ENCODE measurements at regions not wholly inside any gene's neighbourhood (a gene's known extent, or its start where the extent isn't known, plus 50 kb on each side); places are given as distances from the start of the nearest gene placed in this dataset.
A peak's percentile ranks its signal among the peaks of the same experiment; 100 is the strongest.

- Mint-ChIP-seq H3K36me3 (no peaks in the 10 kb centered on the region), H3K4me3 (no peak overlapping the region), H3K27me3 (peaks cover 6 to 38% of the 10 kb centered on the region in 2 donors), H3K9me3 (no peaks in the 10 kb centered on the region), H3K4me1 (no peaks in the 10 kb centered on the region), H3K27ac (no peak overlapping the region)
- Histone ChIP-seq H3K27me3 (ENCODE audit: insufficient read depth, low read length, poor library complexity, severe bottlenecking) (no peaks in the 10 kb centered on the region), H3K4me1 (ENCODE audit: insufficient read depth, low read length) (no peaks in the 10 kb centered on the region), H3K9me3 (ENCODE audit: low read length) (no peaks in the 10 kb centered on the region), H3K36me3 (ENCODE audit: insufficient read depth, low read length) (no peaks in the 10 kb centered on the region), H3K4me3 (ENCODE audit: low read length) (no peak overlapping the region), H3K27ac (ENCODE audit: low read depth, low read length) (no peak overlapping the region)
- POLR2A ChIA-PET, result no interaction called here
- CTCF ChIA-PET, result no interaction called here
- no peak for DNase-seq
Observed at GRCh38 chr10:78351809-78352208, 318.1 kb downstream of the RPS24 start.

- H3K4me3 Mint-ChIP-seq, result no peak overlapping the region
- POLR2A ChIA-PET, result no interaction called here
Observed at GRCh38 chr10:78353636-78354035, 320.0 kb downstream of the RPS24 start.

GRCh38 chr10:78354101-78354500 is 320.4 kb downstream of the RPS24 start:
- Histone ChIP-seq H3K27ac (ENCODE audit: low read depth, low read length) (no peak overlapping the region), H3K4me3 (ENCODE audit: low read length) (no peak overlapping the region), H3K4me1 (ENCODE audit: insufficient read depth, low read length) (no peaks in the 10 kb centered on the region), H3K27me3 (ENCODE audit: insufficient read depth, low read length, poor library complexity, severe bottlenecking) (no peaks in the 10 kb centered on the region), H3K36me3 (ENCODE audit: insufficient read depth, low read length) (no peaks in the 10 kb centered on the region), H3K9me3 (ENCODE audit: low read length) (no peaks in the 10 kb centered on the region)
- POLR2A ChIA-PET, result no interaction called here
- no peaks in the 10 kb centered on the region for H3K4me1 Mint-ChIP-seq
- no peak overlapping the region for H3K4me3 Mint-ChIP-seq
- H3K27me3 Mint-ChIP-seq, result peaks cover 3 to 31% of the 10 kb centered on the region in 2 donors
- no peak overlapping the region for H3K27ac Mint-ChIP-seq
- no peak for DNase-seq
- CTCF ChIA-PET, result no interaction called here
- H3K9me3 Mint-ChIP-seq, result no peaks in the 10 kb centered on the region
- no peaks in the 10 kb centered on the region for H3K36me3 Mint-ChIP-seq

More at GRCh38 chr10:78353636-78354035, 320.0 kb downstream of the RPS24 start:
- no peaks in the 10 kb centered on the region for H3K4me1 Mint-ChIP-seq
- DNase-seq, result no peak
- H3K27me3 Mint-ChIP-seq, result peaks cover 5 to 31% of the 10 kb centered on the region in 2 donors
- H3K27ac Mint-ChIP-seq, result no peak overlapping the region
- H3K36me3 ChIP-seq (ENCODE audit: insufficient read depth, low read length), result no peaks in the 10 kb centered on the region
- no peaks in the 10 kb centered on the region for H3K27me3 ChIP-seq (ENCODE audit: insufficient read depth, low read length, poor library complexity, severe bottlenecking)
- no peaks in the 10 kb centered on the region for H3K9me3 Mint-ChIP-seq
- CTCF ChIA-PET, result no interaction called here
- H3K27ac ChIP-seq (ENCODE audit: low read depth, low read length), result no peak overlapping the region
- H3K9me3 ChIP-seq (ENCODE audit: low read length), result no peaks in the 10 kb centered on the region
- no peaks in the 10 kb centered on the region for H3K36me3 Mint-ChIP-seq
- H3K4me3 ChIP-seq (ENCODE audit: low read length), result no peak overlapping the region
- H3K4me1 ChIP-seq (ENCODE audit: insufficient read depth, low read length), result no peaks in the 10 kb centered on the region

GRCh38 chr10:78356291-78356900 is 322.7 kb downstream of the RPS24 start:
- Histone ChIP-seq H3K36me3 (ENCODE audit: insufficient read depth, low read length) (no peaks in the 10 kb centered on the region), H3K4me1 (ENCODE audit: insufficient read depth, low read length) (peaks cover 2% of the 10 kb centered on the region), H3K27ac (ENCODE audit: low read depth, low read length) (no peak overlapping the region), H3K27me3 (ENCODE audit: insufficient read depth, low read length, poor library complexity, severe bottlenecking) (no peaks in the 10 kb centered on the region), H3K9me3 (ENCODE audit: low read length) (no peaks in the 10 kb centered on the region), H3K4me3 (ENCODE audit: low read length) (no peak overlapping the region)
- H3K27ac Mint-ChIP-seq, result no peak overlapping the region
- H3K4me1 Mint-ChIP-seq, result no peaks in the 10 kb centered on the region
- no peak for DNase-seq
- H3K4me3 Mint-ChIP-seq, result no peak overlapping the region
- H3K36me3 Mint-ChIP-seq, result no peaks in the 10 kb centered on the region
- ChIA-PET POLR2A (no interaction called here), CTCF (no interaction called here)
- H3K9me3 Mint-ChIP-seq, result no peaks in the 10 kb centered on the region
- peaks cover 4 to 15% of the 10 kb centered on the region in 2 donors for H3K27me3 Mint-ChIP-seq

GRCh38 chr10:78357141-78358063 is 323.7 kb downstream of the RPS24 start:
- H3K4me3 Mint-ChIP-seq, result no peak overlapping the region
- CTCF ChIA-PET, result no interaction called here
- H3K4me1 Mint-ChIP-seq, result peaks cover 0 to 2% (median 0%) of the 10 kb centered on the region in 3 donors
- DNase-seq, result no peak
- POLR2A ChIA-PET, result no interaction called here
- no peak overlapping the region for H3K27ac ChIP-seq (ENCODE audit: low read depth, low read length)
- H3K4me3 ChIP-seq (ENCODE audit: low read length), result no peak overlapping the region
- no peaks in the 10 kb centered on the region for H3K36me3 Mint-ChIP-seq
- H3K36me3 ChIP-seq (ENCODE audit: insufficient read depth, low read length), result no peaks in the 10 kb centered on the region
- H3K27me3 Mint-ChIP-seq, result peaks cover 3 to 13% of the 10 kb centered on the region in 2 donors
- H3K9me3 ChIP-seq (ENCODE audit: low read length), result no peaks in the 10 kb centered on the region
- peaks cover 12% of the 10 kb centered on the region for H3K4me1 ChIP-seq (ENCODE audit: insufficient read depth, low read length)
- H3K27ac Mint-ChIP-seq, result no peak overlapping the region
- H3K27me3 ChIP-seq (ENCODE audit: insufficient read depth, low read length, poor library complexity, severe bottlenecking), result no peaks in the 10 kb centered on the region
- no peaks in the 10 kb centered on the region for H3K9me3 Mint-ChIP-seq

GRCh38 chr10:78358351-78358750 is 324.7 kb downstream of the RPS24 start:
- Mint-ChIP-seq H3K4me1 (peaks cover 0 to 4% (median 0%) of the 10 kb centered on the region in 3 donors), H3K4me3 (no peak overlapping the region), H3K36me3 (no peaks in the 10 kb centered on the region), H3K27ac (no peak overlapping the region), H3K27me3 (peaks cover 3 to 9% of the 10 kb centered on the region in 2 donors), H3K9me3 (no peaks in the 10 kb centered on the region)
- no peaks in the 10 kb centered on the region for H3K9me3 ChIP-seq (ENCODE audit: low read length)
- H3K36me3 ChIP-seq (ENCODE audit: insufficient read depth, low read length), result no peaks in the 10 kb centered on the region
- no peak for DNase-seq
- H3K27ac ChIP-seq (ENCODE audit: low read depth, low read length), result no peak overlapping the region
- ChIA-PET CTCF (no interaction called here), POLR2A (no interaction called here)
- peaks cover 12% of the 10 kb centered on the region for H3K4me1 ChIP-seq (ENCODE audit: insufficient read depth, low read length)
- no peaks in the 10 kb centered on the region for H3K27me3 ChIP-seq (ENCODE audit: insufficient read depth, low read length, poor library complexity, severe bottlenecking)
- no peak overlapping the region for H3K4me3 ChIP-seq (ENCODE audit: low read length)

GRCh38 chr10:78358982-78359381 is 325.3 kb downstream of the RPS24 start:
- H3K36me3 Mint-ChIP-seq, result no peaks in the 10 kb centered on the region
- H3K4me1 ChIP-seq (ENCODE audit: insufficient read depth, low read length), result peaks cover 12% of the 10 kb centered on the region
- H3K9me3 ChIP-seq (ENCODE audit: low read length), result no peaks in the 10 kb centered on the region
- no peak for DNase-seq
- CTCF ChIA-PET, result no interaction called here
- no peak overlapping the region for H3K27ac ChIP-seq (ENCODE audit: low read depth, low read length)
- no peak overlapping the region for H3K4me3 Mint-ChIP-seq
- no peaks in the 10 kb centered on the region for H3K9me3 Mint-ChIP-seq
- H3K4me1 Mint-ChIP-seq, result peaks cover 0 to 4% (median 0%) of the 10 kb centered on the region in 3 donors
- H3K36me3 ChIP-seq (ENCODE audit: insufficient read depth, low read length), result no peaks in the 10 kb centered on the region
- H3K27me3 ChIP-seq (ENCODE audit: insufficient read depth, low read length, poor library complexity, severe bottlenecking), result no peaks in the 10 kb centered on the region
- H3K4me3 ChIP-seq (ENCODE audit: low read length), result no peak overlapping the region
- peaks cover 3 to 9% of the 10 kb centered on the region in 2 donors for H3K27me3 Mint-ChIP-seq
- POLR2A ChIA-PET, result no interaction called here
- no peak overlapping the region for H3K27ac Mint-ChIP-seq

GRCh38 chr10:78359640-78360091 is 326.0 kb downstream of the RPS24 start:
- no peaks in the 10 kb centered on the region for H3K27me3 ChIP-seq (ENCODE audit: insufficient read depth, low read length, poor library complexity, severe bottlenecking)
- no peak overlapping the region for H3K4me3 ChIP-seq (ENCODE audit: low read length)
- H3K27me3 Mint-ChIP-seq, result peaks cover 3 to 9% of the 10 kb centered on the region in 2 donors
- H3K4me1 ChIP-seq (ENCODE audit: insufficient read depth, low read length), result peaks cover 12% of the 10 kb centered on the region
- ChIA-PET POLR2A (no interaction called here), CTCF (no interaction called here)
- H3K4me1 Mint-ChIP-seq, result peaks cover 0 to 4% (median 0%) of the 10 kb centered on the region in 3 donors
- H3K4me3 Mint-ChIP-seq, result no peak overlapping the region
- H3K36me3 Mint-ChIP-seq, result no peaks in the 10 kb centered on the region
- DNase-seq, result no peak
- no peak overlapping the region for H3K27ac ChIP-seq (ENCODE audit: low read depth, low read length)
- peak overlapping the region in 1 of 8 donors; percentile 51 for H3K27ac Mint-ChIP-seq
- H3K9me3 ChIP-seq (ENCODE audit: low read length), result no peaks in the 10 kb centered on the region
- no peaks in the 10 kb centered on the region for H3K36me3 ChIP-seq (ENCODE audit: insufficient read depth, low read length)
- no peaks in the 10 kb centered on the region for H3K9me3 Mint-ChIP-seq

Data from CD8-positive, alpha-beta memory T cell (primary cell).